ENCODE measurements at regions not wholly inside any gene's neighbourhood (a gene's known extent, or its start where the extent isn't known, plus 50 kb on each side); places are given as distances from the start of the nearest gene placed in this dataset.
A peak's percentile ranks its signal among the peaks of the same experiment; 100 is the strongest.

DNA sequence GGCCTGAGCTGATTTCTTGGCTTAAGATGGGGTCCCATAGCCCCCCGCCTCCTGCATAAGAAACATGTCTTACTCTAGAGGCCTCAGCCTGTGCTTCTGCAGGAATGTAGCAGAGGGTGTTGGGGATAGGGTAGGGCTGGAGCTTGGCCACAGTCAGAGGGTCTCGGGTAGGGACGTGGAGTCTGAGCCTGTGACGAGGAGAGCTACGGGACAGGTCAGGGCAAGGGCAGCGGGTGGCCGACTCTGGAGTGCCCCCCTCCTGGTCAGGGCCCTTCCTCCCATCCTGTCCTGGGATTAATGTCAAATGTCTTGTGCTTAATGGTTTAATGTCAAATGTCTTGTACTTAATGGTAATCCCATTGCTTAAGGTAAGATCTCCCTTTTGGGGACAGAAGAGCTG is 130.4 kb downstream of the GLI2 start:
- no peak for DNase-seq (ENCODE audit: low spot score)

DNA sequence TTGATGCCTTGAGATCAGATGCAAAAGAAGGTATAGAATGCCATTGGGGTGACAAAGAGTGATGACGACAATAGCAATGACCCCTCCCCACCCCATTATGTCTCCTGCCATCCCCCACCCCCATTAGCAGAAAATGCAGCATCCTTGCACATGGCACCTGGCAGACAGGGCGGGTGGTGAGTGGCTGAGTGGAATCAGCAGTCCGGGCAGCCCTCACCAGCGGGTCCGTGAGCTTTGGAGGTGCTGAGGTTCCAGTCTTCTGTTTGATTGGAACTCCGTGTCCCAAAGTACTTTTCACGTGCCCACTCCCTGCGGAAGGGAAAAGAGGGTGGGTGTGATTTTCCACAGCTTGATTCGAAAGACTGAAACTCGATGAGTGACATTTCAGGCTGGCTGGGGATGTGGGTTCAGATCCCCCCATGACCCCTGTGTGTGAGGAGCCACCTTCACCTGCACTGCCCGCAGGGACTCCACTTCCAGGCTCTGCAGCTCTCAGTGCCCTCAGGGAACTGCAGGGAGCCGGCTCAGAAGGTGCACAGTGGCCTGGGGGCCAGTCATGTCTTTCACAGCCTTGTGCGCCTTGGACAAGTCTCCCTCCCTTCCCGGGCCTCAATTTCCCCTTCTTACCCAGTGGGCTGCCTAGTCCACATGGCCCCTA is 130.9 kb downstream of the GLI2 start:
- no peak for DNase-seq (ENCODE audit: low spot score)

DNA sequence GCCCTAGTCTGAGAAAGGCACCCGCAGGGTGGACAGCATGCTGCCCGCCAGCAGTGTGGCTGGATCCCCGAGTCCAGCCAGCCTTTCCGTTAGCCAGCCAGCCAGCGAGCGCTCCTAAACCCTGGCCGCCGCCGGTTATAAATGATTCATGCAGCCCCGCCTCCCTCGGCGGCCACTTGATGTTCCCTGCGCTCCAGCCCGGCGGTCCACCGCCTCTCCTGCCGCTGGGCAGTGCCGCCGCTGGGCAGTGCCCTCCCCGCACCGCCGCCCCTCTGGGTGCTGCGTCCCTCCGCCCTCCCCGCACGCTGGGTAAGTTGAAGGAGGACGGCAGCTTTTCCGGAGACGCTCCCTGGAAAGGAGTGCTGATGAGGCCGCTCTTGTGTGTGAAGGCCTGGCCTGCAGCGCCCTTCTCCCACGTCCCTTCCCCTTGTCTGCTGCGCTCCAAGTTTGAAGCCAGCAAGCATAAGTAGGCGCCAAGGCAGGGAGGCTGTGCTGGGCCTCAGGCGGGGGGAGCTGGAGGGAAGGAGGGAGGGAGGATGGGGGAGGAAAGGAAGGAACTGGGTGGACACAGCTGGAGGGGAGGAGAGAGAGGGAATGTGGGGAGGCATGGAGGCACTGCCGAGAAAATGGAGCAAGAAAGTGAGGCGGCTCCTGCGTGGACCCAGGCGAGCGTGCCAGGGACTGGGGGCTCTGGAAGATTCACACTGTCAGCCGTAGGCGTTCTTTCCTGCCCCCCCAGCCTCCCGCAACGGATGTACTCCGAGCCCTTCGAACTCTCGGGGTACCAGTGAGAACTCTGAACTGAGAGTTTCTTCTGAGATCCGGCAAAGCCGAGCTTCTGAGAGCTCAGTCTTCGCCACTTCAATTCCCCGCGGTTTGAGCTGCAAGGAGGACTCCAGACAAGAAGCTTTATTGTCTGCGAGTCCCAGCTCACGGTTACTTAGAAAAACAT is 131.9 kb downstream of the GLI2 start:
- DNase-seq (ENCODE audit: low spot score): peak; percentile 95

DNA sequence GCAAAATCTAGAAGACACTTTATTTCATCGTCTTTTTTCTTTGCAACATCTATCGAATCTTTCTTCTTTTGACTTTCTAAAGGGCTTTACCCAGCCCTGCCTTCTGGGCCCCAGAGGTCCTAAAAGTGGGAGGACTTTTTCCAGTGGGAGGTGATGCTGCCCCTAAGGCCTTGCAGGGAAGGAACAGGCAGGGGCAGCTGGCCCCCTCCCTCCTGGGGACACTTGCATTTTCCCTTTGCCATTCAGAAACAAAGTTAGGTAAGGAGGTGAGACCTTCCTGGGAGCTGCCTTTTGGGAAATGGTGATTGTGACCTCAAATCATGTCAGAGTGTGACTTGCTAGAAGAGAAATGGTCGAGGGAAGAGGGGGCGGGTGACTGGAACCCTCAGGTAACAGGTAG is 132.7 kb downstream of the GLI2 start:
- no peak for DNase-seq (ENCODE audit: low spot score)

DNA sequence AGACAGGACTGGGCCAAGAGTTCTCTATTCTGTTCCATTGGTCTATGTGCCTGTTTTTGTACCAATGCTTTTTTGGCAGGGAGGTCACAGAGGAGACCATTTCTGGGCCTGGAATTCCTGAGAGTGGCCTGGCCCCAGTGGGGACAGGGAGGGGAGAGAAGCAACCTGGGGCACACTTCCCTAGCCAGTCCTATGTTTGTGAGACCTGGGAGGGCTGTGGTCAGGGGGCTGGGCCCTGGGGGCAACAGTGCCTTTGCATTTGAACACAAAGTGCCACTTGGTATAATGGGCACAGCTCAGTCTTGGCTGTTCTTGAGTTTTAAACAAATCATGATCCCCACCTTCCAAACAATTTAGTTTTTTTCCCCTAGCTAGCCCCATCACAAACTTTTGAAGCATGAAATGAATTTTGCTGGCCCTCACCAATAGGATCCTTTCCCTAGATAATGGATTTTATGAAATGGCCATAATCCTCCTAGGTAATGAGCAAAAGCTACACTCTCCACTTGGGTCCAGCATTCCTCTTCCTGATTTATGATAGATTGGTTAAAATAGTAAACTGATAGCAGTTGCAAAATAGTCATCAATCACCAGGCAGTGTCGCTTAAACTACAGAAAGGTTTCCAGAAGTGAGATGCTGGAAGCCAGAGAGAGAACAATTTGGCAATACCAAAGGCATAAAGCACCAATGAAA is 133.5 kb downstream of the GLI2 start:
- no peak for DNase-seq (ENCODE audit: low spot score)

DNA sequence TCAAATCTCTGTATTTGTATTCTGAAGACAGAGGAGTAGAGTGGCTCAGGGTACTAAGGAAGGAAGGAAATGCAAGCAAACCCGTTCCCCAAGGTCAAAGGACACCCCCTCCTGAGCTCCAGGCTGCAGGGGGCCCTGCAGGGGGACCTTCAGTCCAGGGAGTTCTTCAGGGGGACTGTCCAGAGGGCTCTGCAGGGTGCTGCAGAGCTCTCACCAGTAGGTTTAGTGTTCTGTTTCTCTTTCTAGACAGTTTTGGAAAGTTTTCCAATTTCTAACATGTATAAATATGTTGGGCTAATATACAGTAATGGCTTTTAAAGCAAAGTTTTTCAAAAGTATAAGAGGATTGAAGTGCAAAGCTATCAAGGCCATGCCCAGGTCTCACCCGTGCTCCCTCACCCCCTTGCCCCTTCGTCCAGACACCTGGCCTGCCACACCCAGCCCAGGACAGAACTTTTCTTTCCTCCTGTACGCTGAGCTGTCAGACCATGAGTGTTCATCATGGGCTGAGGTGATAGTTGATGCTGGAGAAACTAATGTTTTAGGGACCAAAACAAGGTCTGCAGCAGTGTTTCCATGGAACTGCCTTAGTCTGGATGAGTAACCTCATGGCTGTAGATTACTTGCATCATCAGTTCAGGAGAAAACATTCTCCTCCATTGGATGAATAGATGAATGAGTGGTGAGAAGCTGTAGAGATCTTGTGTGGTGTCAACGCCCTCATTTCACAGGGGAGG is 134.2 kb downstream of the GLI2 start:
- no peak for DNase-seq (ENCODE audit: low spot score)

DNA sequence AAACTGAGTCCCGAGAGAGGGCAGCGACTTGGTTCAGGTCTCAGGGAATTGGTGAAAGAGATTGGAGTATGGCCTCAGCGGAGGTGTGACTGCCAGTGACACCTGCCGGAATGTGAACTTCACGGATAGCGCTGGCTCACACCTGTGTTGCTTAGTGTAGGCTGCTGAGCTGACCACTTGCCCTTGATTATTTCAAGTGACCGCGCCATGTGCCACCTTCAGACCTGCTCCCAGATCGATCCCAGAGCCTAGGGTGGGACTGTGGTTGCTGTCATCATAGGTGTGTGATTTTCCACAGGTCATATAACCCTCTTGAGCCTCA is 134.8 kb downstream of the GLI2 start:
- no peak for DNase-seq (ENCODE audit: low spot score)

DNA sequence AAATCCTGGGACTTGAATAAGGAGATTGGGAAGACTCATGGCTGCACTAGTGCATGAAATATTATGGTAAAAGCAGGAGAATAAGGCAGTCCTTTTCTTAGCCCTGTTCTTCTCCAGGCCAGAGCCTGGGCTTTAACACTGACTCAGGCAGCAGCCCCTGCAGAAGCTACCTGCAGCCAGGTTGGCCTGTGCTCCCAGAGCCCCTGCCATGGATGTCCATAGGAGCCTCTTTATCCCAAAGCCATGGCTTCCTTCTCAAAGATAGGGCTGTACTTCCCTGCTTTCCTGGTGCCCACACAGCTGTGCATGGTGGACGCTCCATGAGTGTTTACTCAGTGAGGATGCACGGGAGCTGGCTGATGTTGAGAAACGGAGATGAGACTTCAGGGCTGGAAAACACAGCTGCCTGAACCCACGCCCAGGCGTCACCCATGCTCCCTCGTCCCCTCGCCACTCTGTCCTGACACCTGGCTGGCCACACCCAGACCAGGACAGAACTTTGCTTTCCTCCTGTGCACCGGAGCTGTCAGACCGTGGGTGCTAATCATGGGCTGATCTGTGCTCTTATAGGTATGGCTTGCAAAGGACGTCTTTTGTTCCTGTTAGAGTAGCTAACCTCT is 135.5 kb downstream of the GLI2 start:
- no peak for DNase-seq (ENCODE audit: low spot score)

DNA sequence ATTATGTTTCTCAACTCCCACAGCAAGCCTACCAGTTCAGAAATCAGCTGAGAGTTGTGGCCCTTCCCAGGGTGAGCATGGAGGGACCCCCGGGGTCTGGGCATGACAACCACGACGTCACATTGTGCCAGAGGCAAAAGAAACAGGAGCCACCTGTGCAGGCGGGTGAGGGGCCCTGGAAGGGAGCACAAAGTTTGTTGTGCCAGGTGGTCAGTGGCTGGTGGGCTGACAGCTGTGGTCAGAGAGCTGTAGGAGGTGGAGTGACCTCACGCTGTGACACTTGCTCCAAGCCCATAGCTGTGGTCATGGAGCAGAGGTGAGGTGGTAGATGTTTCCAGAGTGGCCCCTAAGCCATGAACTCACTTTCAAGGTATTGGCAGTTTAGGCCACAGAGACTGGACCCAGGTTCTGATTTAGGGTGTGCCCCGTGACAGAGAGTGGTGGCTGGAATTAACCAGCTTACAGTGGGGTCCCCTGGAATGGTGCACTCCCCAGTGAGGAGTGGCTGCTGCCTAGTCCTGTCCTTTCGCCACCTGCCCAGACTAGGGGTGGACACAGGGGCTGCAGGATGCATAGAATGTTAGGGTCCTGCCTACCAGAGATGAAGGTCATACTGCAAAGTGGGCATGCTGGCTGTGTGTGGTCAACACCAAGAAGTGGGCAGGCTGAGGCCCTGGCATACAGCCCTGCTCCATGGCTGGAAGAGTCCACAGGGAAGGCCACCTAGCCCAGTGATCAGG is 136.4 kb downstream of the GLI2 start:
- DNase-seq (ENCODE audit: low spot score): no peak

DNA sequence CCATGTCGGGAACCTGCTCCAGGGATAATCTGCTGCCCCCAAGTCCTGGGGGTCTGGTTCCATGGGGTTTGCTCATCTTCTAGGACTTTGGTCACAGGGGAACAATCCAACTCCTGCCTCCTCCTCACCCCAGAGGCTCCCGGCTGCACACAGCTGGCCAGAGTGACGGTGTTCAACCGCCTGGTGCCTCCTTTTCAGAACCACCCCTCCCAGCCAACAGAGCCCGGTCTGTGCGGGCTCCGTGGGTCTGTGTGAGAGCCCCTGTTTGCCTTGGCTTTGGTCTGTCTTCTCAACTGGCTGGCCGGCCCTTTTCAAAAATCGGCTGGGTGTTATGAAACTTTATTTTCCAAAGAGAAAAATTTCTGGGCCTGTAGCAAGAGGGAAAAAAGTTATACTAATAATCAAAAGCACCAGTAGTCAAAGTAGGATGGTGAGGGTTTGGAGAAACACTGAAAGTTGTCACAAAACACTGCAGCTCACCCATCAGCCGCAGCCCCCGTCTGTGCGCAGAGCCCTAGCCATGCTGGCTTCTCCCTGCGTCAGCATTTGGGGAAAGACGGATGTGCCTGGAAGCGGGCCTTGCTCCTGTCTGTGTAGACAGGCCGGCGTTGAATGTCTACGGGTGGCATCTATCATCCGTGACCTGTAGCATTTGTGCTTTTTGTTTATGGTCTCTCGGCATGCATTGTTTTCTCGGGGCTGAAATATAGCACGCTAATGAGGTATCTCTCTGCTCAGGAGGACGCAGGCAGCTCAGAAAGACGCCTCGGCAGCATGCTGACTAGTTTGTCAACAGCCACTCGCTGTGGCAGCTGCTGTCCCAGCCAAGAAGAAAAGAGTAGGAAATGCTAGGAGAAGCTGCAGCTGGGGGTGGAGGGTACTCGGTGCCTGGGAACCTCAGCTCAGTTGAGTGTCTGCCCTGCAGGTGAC is 138.6 kb downstream of the GLI2 start:
- DNase-seq (ENCODE audit: low spot score): no peak

DNA sequence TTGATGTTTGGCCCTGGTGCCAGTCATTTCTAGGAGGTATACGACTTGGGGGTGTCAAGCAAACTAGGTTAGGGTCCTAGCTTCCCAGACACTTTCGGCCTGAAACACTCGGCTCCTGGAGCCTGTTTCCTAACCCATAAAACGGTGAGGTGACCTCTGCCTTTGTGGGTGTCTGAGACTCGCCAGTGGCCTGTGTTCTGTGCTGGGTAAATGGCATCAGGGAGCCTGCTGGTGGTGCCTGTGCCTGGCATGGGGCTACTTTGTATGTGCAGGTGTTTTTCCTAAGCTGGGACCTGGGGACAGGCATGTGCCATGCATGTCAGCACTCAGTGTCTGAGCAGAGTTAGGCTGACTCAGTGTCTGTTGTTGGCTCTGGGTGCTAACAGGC is 139.2 kb downstream of the GLI2 start:
- DNase-seq (ENCODE audit: low spot score): no peak

DNA sequence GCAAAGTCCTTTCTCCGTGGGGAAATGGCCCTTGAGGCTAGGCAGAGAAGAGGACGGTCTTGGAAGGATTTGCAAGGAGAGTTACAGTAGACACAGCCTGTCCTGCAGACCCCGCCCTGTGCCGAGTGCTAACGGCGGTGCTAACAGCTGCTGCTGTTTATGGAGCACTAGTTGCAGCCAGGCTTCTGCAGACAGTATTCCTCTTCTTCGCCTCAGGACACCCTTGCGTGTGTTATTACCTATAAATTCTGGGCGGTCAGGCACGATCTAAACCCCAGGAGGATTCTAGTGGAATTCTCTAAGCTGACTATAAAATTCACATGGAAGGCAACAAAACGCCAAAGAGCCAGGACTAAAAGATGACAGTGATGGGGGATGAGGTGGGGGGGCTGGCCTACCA is 139.8 kb downstream of the GLI2 start:
- DNase-seq (ENCODE audit: low spot score): peak; percentile 64

DNA sequence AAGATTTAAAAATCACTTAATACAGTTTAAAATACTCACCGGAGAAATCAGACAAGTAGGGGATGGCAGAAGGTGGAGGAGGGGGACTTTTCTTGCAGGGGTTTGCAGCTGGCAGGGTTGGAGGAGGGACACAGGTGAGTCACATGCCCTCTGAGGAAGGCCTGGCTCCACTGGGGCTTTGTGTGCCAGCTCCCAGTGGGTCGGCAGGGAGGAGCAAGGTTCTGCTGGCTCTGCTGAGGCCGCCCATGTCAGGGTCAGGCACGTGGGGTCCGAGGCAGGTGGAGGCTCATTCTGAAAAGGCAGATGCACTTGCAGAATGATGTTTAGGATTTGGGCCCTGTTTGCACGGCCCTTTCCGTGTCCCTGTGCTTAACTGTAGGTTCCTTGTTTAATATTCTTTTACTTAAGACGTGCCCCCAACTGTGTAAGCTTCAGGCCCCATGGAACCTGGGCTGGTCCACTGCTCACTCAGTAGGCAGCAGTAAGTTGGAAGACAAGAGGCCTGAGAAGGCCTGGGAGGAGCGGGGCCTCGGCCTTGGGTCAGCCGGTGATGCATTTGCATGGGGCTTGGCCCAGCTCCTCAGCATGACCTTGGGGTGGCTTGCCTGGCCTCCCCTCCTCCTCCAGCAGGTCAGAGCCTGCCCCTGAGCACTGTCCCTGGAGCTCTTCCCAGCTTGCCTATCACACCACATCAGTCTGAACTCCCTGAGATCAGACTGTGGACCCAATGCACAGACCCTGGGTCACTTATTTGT is 141.0 kb downstream of the GLI2 start:
- no peak for DNase-seq (ENCODE audit: low spot score)

DNA sequence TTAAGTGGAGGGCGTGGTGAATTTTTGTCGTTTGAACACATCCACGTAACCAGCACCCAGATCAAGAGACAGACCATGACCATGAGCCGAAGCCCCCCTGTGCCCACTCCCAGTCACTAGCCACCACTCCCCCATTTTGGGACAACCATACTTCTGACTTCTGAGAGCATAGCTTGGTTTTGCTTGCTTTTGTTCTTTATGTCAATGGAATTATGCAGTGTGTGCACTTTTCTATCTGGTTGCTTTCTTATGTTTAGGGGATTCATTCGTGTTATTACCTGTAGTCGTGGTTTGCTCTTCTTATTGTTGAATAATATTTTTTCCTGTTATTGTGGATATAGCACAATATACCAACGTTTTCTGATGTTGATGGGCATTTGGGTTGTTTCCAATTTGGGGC is 141.7 kb downstream of the GLI2 start:
- no peak for DNase-seq (ENCODE audit: low spot score)

DNA sequence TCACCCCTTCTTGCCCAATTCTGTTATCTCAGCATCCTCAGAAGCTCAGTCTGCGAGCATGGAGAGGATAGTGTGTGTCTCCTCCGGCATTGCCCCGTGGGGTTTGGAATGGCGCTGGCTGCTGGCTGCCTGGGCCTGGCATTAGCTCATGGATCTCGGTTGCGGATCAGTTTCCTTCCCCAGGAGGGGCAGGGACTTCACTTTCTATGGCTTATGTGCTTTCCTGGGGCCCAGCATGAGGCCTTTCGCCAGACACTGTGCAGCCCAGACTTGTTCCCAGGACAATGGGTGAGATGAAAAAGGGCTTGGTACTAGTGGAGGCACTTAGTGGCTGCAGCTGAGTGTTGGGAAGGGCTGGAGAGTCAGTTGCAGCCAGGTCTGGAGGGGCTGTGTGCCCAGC is 143.3 kb downstream of the GLI2 start:
- peak; percentile 66 for DNase-seq (ENCODE audit: low spot score)

DNA sequence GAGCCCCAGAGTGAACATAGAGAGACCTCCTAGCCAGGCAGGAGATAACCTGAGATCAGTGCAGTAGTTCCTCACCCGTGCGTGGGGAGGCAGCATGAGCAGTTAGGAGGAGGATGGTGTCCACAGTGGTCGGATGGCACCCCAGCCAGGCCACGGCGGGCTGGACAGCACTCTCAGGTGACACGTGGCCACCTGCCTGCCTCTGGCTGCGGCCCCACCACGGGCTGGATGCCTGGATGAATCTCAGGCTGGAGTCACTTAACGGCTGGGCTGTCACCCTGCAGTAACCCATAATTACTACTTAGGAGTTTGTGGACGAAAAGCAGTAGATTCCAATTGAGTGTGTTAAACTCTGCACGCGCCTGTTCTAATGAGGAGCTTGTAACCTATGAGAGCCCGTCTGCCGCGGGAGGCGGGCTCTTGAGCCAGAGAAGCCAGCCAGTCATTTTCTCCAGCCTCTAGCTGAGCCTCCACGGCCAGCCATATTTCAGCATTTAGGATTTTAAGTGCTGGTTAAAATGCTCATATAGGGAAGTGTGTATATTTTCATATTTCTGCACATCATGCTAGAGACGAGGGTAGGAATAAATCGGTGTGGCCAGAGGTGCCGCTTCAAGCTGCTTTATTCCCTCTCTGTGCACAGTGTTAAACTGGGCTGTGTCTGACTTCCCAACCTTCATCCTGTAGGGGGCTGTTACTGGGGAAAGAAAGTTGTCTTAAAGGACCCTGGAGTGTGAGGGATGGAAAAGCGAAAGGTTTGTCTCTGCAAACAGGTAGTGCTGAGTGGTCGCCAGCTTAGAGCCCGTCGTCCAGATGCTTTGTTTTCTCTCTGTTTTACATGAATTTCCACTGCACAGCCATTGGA is 144.0 kb downstream of the GLI2 start:
- DNase-seq (ENCODE audit: low spot score): no peak

DNA sequence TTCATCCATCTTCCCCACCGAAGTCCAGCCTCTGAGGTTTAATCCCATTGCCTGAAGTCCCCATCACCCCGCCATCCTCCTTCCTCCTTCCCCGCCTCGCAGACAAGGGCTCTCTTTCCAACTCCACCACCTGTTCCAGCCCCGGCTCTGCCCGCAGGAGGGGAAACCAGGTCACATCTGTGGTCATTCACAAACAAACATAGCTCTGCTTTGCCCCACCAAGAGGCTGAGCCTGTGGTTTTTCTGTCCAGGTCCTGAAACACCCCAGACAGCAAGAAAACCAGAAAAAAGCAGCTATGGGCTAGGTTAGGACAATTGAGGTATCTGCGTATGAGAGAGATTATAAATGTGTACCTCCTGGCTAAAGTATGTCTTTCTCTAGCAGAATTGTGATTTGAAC is 144.7 kb downstream of the GLI2 start:
- DNase-seq (ENCODE audit: low spot score): no peak

All from umbilical cord (tissue), 1 donor.